ENCODE measurements at regions not wholly inside any gene's neighbourhood (a gene's known extent, or its start where the extent isn't known, plus 50 kb on each side); places are given as distances from the start of the nearest gene placed in this dataset.

DNA sequence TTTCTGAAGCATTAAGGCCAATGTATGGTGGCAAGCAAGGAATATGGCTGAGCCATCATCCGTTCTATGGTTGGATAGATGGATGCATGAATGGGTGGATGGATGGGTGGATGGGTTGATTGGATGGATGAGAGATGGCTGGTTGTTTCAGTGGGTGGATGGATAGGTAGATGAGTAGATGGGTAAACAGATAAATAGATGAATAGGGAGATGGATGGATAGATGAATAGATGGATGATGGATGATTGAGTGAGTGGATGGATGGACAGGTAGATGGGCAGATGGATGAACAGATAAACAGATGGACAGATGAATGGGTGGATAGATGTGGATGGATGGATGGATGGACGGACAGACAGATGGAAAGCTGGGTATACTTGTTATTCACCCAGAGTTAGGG is 92.6 kb upstream of the ZNF618 start:
- no peaks in the 10 kb centered on the region for H3K9me3 ChIP-seq (ENCODE audit: insufficient read depth in 2 of 2, low read depth in 1 of 2, low read length in 1 of 2)
- no peak overlapping the region for H2BK15ac ChIP-seq (ENCODE audit: low read length)
- H3K9ac ChIP-seq (replicated peaks in 1 of 4; ENCODE audit: extremely low read depth in 1 of 4, low read depth in 3 of 4, low read length in 3 of 4): no peak overlapping the region
- DNase-seq (ENCODE audit: low read depth in 1 of 2, low spot score in 2 of 2): no peak
- H3K4ac ChIP-seq (replicated peaks; ENCODE audit: insufficient read length, low read depth, low read length): no peak overlapping the region
- no peak overlapping the region for H2BK5ac ChIP-seq (ENCODE audit: low read depth, low read length)
- H2BK20ac ChIP-seq (ENCODE audit: low read length): no peak overlapping the region
- H2AK5ac ChIP-seq (ENCODE audit: low read depth, low read length): no peak overlapping the region
- H3K23ac ChIP-seq (ENCODE audit: insufficient read length): no peak overlapping the region
- H3K14ac ChIP-seq (ENCODE audit: insufficient read length): no peak overlapping the region
- H3K27ac ChIP-seq (ENCODE audit: low read depth, low read length): no peak overlapping the region
- H3K79me2 ChIP-seq (ENCODE audit: control insufficient read depth in 1 of 2, insufficient read depth in 2 of 2, low read length in 2 of 2): no peaks in the 10 kb centered on the region
- no peak overlapping the region for H3K18ac ChIP-seq (ENCODE audit: extremely low read depth, low read length)
- no peaks in the 10 kb centered on the region for H4K20me1 ChIP-seq (replicated peaks in 1 of 2; ENCODE audit: control insufficient read depth in 1 of 2, insufficient read depth in 2 of 2, low read length in 2 of 2)
- no peaks in the 10 kb centered on the region for H3K79me1 ChIP-seq (ENCODE audit: low read depth, low read length)
- no peak overlapping the region for H4K91ac ChIP-seq (replicated peaks; ENCODE audit: insufficient read length, low read length)
- POLR2A ChIA-PET (ENCODE audit: partially characterized antibody): no interaction called here
- H3K36me3 ChIP-seq (ENCODE audit: control insufficient read depth in 2 of 4, insufficient read depth in 4 of 4, low read length in 3 of 4): no peaks in the 10 kb centered on the region
- H3K27me3 ChIP-seq (replicated peaks in 1 of 4; ENCODE audit: control insufficient read depth in 3 of 4, extremely low read depth in 1 of 4, insufficient read depth in 3 of 4, low read length in 3 of 4): no peaks in the 10 kb centered on the region
- H2AFZ ChIP-seq (ENCODE audit: low read length): no peak overlapping the region
- FAIRE-seq: no peak
- 80% methylated on average over 2 of the region's 2 CpGs; no CpG with 5 or more reads in 1 of the 2 experiments for WGBS, 2 experiments (ENCODE audit: extremely low coverage in 1 of 2, insufficient coverage in 1 of 2, insufficient read length in 1 of 2, insufficient replicate concordance in 2 of 2, low coverage in 1 of 2, low lambda C conversion rate in 2 of 2, missing lambda C conversion rate in 1 of 2)
- H3K4me1 ChIP-seq (replicated peaks in 1 of 4; ENCODE audit: control insufficient read depth in 3 of 4, insufficient read depth in 4 of 4, low read length in 3 of 4): peaks cover 0 to 6% (median 0%) of the 10 kb centered on the region in 4 experiments; a peak in 2 of 7 replicates
- no peak overlapping the region for H3K4me3 ChIP-seq (ENCODE audit: extremely low read depth in 1 of 4, insufficient read depth in 2 of 4, low read depth in 3 of 4, low read length in 4 of 4)
- H4K8ac ChIP-seq (ENCODE audit: extremely low read depth, insufficient read depth, low read length): no peak overlapping the region
- H3K23me2 ChIP-seq (ENCODE audit: low read depth, low read length): peaks cover 4% of the 10 kb centered on the region; the same call in 1 of the 2 replicates
- H2BK12ac ChIP-seq (ENCODE audit: low read depth, low read length): no peak overlapping the region
- H3K56ac ChIP-seq (replicated peaks; ENCODE audit: insufficient read length, low read depth, low read length): no peak overlapping the region
- CTCF ChIA-PET (ENCODE audit: partially characterized antibody): interaction anchor here (0.9 to 2.1 kb wide), 5 partner anchors 13 to 289 kb away, joined by 3 to 9 read pairs (median 5); no protein-coding TSS in a partner anchor
- H4K5ac ChIP-seq (ENCODE audit: insufficient read length, low read depth, low read length): no peak overlapping the region
- H3K4me2 ChIP-seq (ENCODE audit: insufficient read depth in 1 of 2, low read depth in 2 of 2, low read length in 2 of 2): no peak overlapping the region
- H2BK120ac ChIP-seq (replicated peaks; ENCODE audit: low read depth, low read length): no peak overlapping the region
- TF ChIP-seq POLR2AphosphoS5 (IDR thresholded peaks at IDR 0.05; ENCODE audit: low read depth, low read length): no peak
- TF ChIP-seq BRCA1 (IDR thresholded peaks at IDR 0.05; ENCODE audit: low read depth, low read length): no peak
- no peak for TF ChIP-seq SP4 (IDR thresholded peaks at IDR 0.05; ENCODE audit: low read length)
- no peak for TF ChIP-seq YY1 (IDR thresholded peaks at IDR 0.05; ENCODE audit: low read depth, low read length)
- no peak for TF ChIP-seq KDM1A (IDR thresholded peaks at IDR 0.05; ENCODE audit: borderline replicate concordance, low read length)
- TF ChIP-seq CBX5 (IDR thresholded peaks at IDR 0.05; ENCODE audit: low read depth, low read length): no peak
- TF ChIP-seq TAF1 (IDR thresholded peaks at IDR 0.05; ENCODE audit: low read depth, low read length): no peak
- TF ChIP-seq, protein P1, sequence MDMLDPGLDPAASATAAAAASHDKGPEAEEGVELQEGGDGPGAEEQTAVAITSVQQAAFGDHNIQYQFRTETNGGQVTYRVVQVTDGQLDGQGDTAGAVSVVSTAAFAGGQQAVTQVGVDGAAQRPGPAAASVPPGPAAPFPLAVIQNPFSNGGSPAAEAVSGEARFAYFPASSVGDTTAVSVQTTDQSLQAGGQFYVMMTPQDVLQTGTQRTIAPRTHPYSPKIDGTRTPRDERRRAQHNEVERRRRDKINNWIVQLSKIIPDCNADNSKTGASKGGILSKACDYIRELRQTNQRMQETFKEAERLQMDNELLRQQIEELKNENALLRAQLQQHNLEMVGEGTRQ (IDR thresholded peaks at IDR 0.05; ENCODE audit: low read length): no peak
- no peak for TF ChIP-seq GTF2F1 (IDR thresholded peaks at IDR 0.05; ENCODE audit: borderline replicate concordance, low read depth, low read length)
- no peak for TF ChIP-seq ATF2 (IDR thresholded peaks at IDR 0.05; ENCODE audit: low read length)
- no peak for TF ChIP-seq ZNF274 (IDR thresholded peaks at IDR 0.05; ENCODE audit: borderline replicate concordance, extremely low read depth, low read length)
- TF ChIP-seq POLR2A (IDR thresholded peaks at IDR 0.05; ENCODE audit: control extremely low read depth in 1 of 2, low read depth in 2 of 2, low read length in 2 of 2): no peak
- TF ChIP-seq, protein P2, sequence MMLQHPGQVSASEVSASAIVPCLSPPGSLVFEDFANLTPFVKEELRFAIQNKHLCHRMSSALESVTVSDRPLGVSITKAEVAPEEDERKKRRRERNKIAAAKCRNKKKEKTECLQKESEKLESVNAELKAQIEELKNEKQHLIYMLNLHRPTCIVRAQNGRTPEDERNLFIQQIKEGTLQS (IDR thresholded peaks at IDR 0.05; ENCODE audit: insufficient read depth, low read depth, low read length): no peak
